Coronary artery (tissue), 2 donors: ENCODE measurements at regions not wholly inside any gene's neighbourhood (a gene's known extent, or its start where the extent isn't known, plus 50 kb on each side); places are given as distances from the start of the nearest gene placed in this dataset.

ENCODE experiments used
- DNase-seq: peaks from one replicate; pipeline ENCODE4 v3.0.0-alpha.2; 2017; ENCODE audit warnings: low spot score
- H3K27ac ChIP-seq, 2 donors: fragments of 200-600 bp; sonication (generic); one replicate each; pipeline ENCODE4 v1.5.1; 2016 to 2019
- H3K4me3 ChIP-seq: fragments of 200-600 bp; sonication (generic); 2 replicates; pipeline ENCODE4 v1.5.1; 2016; ENCODE audit warnings: mild to moderate bottlenecking, moderate library complexity
- TF ChIP-seq, protein P1 (sequence below): fragments of 200-600 bp; sonication (generic); IDR thresholded peaks from one replicate; pipeline ENCODE4 v1.5.1; 2019; ENCODE audit warnings: antibody characterized with exemption

DNA sequence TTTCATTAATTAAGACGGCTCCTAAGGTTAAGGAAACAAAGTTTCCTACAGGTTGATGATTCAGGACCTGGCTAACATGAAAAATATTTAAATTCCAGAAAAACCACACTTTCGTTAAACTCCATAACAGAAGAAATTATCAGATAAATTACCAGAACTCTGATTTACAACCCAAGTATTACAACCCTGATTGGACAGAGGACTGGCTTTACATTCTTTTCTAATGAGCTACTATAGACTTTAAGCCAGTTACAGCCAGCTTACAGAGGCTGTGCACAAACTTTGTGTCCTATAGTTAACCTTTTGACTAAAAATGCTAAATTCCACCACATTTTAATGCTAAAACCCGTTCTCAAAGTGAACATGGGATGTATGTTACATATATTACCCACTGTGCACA, 458.6 kb downstream of the KCNJ3 start:
- Histone ChIP-seq H3K4me3 (no peak overlapping the region), H3K27ac (no peak overlapping the region)
- TF ChIP-seq, protein P1, sequence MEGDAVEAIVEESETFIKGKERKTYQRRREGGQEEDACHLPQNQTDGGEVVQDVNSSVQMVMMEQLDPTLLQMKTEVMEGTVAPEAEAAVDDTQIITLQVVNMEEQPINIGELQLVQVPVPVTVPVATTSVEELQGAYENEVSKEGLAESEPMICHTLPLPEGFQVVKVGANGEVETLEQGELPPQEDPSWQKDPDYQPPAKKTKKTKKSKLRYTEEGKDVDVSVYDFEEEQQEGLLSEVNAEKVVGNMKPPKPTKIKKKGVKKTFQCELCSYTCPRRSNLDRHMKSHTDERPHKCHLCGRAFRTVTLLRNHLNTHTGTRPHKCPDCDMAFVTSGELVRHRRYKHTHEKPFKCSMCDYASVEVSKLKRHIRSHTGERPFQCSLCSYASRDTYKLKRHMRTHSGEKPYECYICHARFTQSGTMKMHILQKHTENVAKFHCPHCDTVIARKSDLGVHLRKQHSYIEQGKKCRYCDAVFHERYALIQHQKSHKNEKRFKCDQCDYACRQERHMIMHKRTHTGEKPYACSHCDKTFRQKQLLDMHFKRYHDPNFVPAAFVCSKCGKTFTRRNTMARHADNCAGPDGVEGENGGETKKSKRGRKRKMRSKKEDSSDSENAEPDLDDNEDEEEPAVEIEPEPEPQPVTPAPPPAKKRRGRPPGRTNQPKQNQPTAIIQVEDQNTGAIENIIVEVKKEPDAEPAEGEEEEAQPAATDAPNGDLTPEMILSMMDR = no peak
- DNase-seq = no peak

- no peak for DNase-seq
- H3K27ac ChIP-seq = no peak overlapping the region
- H3K4me3 ChIP-seq = no peak overlapping the region
These were observed 453.4 kb downstream of the KCNJ3 start for GRCh38 chr2:155151945-155152344.

GRCh38 chr2:155151472-155151871, 453.0 kb downstream of the KCNJ3 start:
- no peak overlapping the region for H3K4me3 ChIP-seq
- no peak overlapping the region for H3K27ac ChIP-seq
- no peak for DNase-seq
- TF ChIP-seq, protein P1 = no peak

More at GRCh38 chr2:155151945-155152344, 453.4 kb downstream of the KCNJ3 start:
- TF ChIP-seq, protein P1 = no peak

GRCh38 chr2:155145758-155146229, 447.3 kb downstream of the KCNJ3 start:
- DNase-seq = no peak
- no peak overlapping the region for H3K27ac ChIP-seq
- TF ChIP-seq, protein P1 = no peak
- H3K4me3 ChIP-seq = no peak overlapping the region

DNA sequence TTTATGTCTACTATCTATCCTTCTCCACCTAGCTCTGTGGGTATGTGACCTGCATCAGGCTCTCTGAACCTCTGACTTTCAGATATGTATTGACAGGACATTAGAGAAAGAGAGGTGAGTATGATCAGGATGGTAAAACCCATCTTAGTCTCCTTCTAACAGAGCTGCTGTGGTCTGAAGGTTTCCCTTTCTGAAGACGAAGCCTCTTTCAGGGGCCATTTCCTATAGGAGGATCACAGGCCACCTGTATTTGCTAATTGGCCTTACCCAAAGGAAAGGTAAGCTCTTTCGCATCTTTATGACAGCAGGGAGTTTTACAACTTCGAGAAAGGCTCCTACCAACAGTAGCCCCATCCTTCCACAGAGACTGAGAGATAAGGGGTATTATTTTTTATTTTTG, 442.9 kb downstream of the KCNJ3 start:
- DNase-seq = no peak
- no peak overlapping the region for H3K4me3 ChIP-seq
- no peak overlapping the region for H3K27ac ChIP-seq
- TF ChIP-seq, protein P1 = no peak

DNA sequence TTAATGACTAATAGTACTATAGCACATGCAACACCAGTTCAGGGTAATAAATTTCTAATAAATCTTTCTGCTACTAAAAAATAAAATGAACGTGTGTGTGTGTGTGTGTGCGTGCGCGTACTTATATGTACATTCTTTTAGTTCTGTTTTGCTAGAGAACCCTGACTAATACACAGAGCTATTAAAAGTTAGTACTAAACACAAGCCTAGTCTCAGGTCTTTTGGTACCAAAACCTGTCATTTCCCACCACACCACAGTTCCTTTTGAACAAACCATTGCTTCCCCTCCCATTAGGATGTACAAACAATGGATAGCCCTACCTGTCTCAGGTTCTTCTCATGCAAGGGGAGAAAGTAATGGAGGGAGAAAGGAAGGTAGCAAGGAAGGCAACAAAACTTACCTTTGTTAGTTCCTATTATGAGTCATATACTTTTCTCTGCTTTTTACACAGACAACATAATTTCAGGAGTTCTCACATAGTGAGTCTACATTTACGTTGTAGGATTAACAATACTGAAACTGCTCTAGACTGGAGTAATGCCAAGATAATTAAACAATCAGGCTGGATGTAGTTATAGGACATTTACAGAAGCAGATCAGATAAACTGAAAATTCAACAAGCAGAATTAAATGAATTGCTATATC, 427.2 kb downstream of the KCNJ3 start:
- Histone ChIP-seq H3K4me3 (no peak overlapping the region), H3K27ac (no peak overlapping the region)
- TF ChIP-seq, protein P1 = no peak
- DNase-seq = no peak

DNA sequence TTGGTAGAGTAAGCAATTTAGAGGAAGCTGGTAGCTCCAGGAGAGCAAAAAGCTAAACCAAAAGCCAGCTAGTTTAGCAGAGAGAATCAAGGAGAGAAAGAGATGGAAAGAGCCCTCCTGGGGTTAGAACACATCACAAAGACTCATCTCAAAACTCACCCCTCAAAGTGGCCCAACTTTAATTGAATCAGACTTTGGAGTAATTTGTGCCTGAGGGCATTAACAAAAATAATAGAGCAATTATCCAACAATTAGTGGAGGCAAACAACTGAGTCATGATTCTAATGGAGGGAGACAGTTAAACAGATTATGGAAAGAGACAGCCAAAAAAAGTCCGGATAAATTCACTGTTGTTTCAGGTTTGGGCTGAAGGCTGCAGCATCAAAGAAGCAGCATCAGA, 417.4 kb downstream of the KCNJ3 start:
- H3K27ac ChIP-seq = no peak overlapping the region
- H3K4me3 ChIP-seq = no peak overlapping the region
- TF ChIP-seq, protein P1 = no peak
- no peak for DNase-seq
